Activated naive CD4-positive, alpha-beta T cell (primary cell): ENCODE measurements at regions not wholly inside any gene's neighbourhood (a gene's known extent, or its start where the extent isn't known, plus 50 kb on each side); places are given as distances from the start of the nearest gene placed in this dataset.

Source experiments
- DNase-seq, 4 experiments: peaks; one replicate each; lab custom pipeline; 2025; lab: John Stamatoyannopoulos, UW

GRCh38 chr5:155295111-155295510, 281.6 kb downstream of the KIF4B start:
- no peak for DNase-seq

GRCh38 chr5:155299386-155300005, 285.9 kb downstream of the KIF4B start:
- no peak for DNase-seq

GRCh38 chr5:155303120-155303519, 289.6 kb downstream of the KIF4B start:
- no peak for DNase-seq

GRCh38 chr5:155307229-155307628, 293.7 kb downstream of the KIF4B start:
- no peak for DNase-seq

GRCh38 chr5:155308289-155308688, 294.7 kb downstream of the KIF4B start:
- DNase-seq: no peak

GRCh38 chr5:155309021-155309746, 295.6 kb downstream of the KIF4B start:
- no peak for DNase-seq

GRCh38 chr5:155311721-155312120, 298.2 kb downstream of the KIF4B start:
- DNase-seq: no peak

GRCh38 chr5:155313518-155313917, 300.0 kb downstream of the KIF4B start:
- DNase-seq: no peak

GRCh38 chr5:155316070-155316714, 302.6 kb downstream of the KIF4B start:
- DNase-seq: no peak

- DNase-seq: no peak
Measured at GRCh38 chr5:155332618-155333017, 319.1 kb downstream of the KIF4B start.

- DNase-seq: no peak
Measured at GRCh38 chr5:155342956-155343355, 329.4 kb downstream of the KIF4B start.

GRCh38 chr5:155343468-155343867, 329.9 kb downstream of the KIF4B start:
- DNase-seq: no peak

GRCh38 chr5:155353231-155353630, 339.7 kb downstream of the KIF4B start:
- DNase-seq: no peak

- no peak for DNase-seq
Measured at GRCh38 chr5:155366096-155366495, 352.5 kb downstream of the KIF4B start.

GRCh38 chr5:155367841-155368240, 354.3 kb downstream of the KIF4B start:
- DNase-seq: no peak

GRCh38 chr5:155368490-155368889, 354.9 kb downstream of the KIF4B start:
- no peak for DNase-seq

- no peak for DNase-seq
Measured at GRCh38 chr5:155380480-155380879, 366.9 kb downstream of the KIF4B start.

GRCh38 chr5:155381654-155382053, 368.1 kb downstream of the KIF4B start:
- DNase-seq: no peak

- DNase-seq: no peak
Measured at GRCh38 chr5:155389498-155389897, 375.9 kb downstream of the KIF4B start.

- no peak for DNase-seq
Measured at GRCh38 chr5:155394727-155395126, 381.2 kb downstream of the KIF4B start.

GRCh38 chr5:155402927-155403640, 389.5 kb downstream of the KIF4B start:
- DNase-seq: no peak

GRCh38 chr5:155406815-155407214, 393.3 kb downstream of the KIF4B start:
- DNase-seq: no peak

- no peak for DNase-seq
Measured at GRCh38 chr5:155408465-155408864, 394.9 kb downstream of the KIF4B start.
